Keratinocyte (primary cell): ENCODE measurements at regions not wholly inside any gene's neighbourhood (a gene's known extent, or its start where the extent isn't known, plus 50 kb on each side); places are given as distances from the start of the nearest gene placed in this dataset.

ENCODE experiments used
- DNase-seq: peaks from one replicate; pipeline ENCODE4 v3.0.0-alpha.2; 2011; ENCODE audit warnings: low read depth, missing footprints, low spot score
- FAIRE-seq: peaks from 2 replicates; lab custom pipeline; 2011; peaks lifted over from hg19 to GRCh38; lab: Jason Lieb, UNC
- H2AFZ ChIP-seq: 2 replicates; pipeline ENCODE4 v1.6.0; 2012; ENCODE audit warnings: low read length, control low read depth, inconsistent platforms; ENCODE audit not compliant: control insufficient read depth
- H3K27ac ChIP-seq: 2 replicates; pipeline ENCODE4 v1.5.1; 2011; ENCODE audit warnings: low read length; ENCODE audit not compliant: control insufficient read depth, insufficient read depth
- H3K27me3 ChIP-seq: 3 replicates; pipeline ENCODE4 v1.6.0; 2011; ENCODE audit warnings: low read length; ENCODE audit not compliant: control insufficient read depth, insufficient read depth; ENCODE audit errors: extremely low read depth
- H3K36me3 ChIP-seq, 2 experiments: 2 replicates in 1 of 2; 3 replicates in 1 of 2; pipeline ENCODE4 v1.5.1; 2011; ENCODE audit warnings: low read length in 2 of 2, mild to moderate bottlenecking in 1 of 2; ENCODE audit not compliant: control insufficient read depth in 2 of 2, insufficient read depth in 2 of 2; ENCODE audit errors: extremely low read depth in 1 of 2
- H3K4me1 ChIP-seq: 3 replicates; pipeline ENCODE4 v1.5.1; 2011; ENCODE audit warnings: low read length; ENCODE audit not compliant: control insufficient read depth, insufficient read depth; ENCODE audit errors: extremely low read depth
- H3K4me2 ChIP-seq: 3 replicates; pipeline ENCODE4 v1.6.0; 2011; ENCODE audit warnings: low read depth, low read length; ENCODE audit not compliant: control insufficient read depth, insufficient read depth; ENCODE audit errors: extremely low read depth
- H3K4me3 ChIP-seq, 3 experiments: fragments of 200-600 bp in 1 of 3; sonication (generic) in 1 of 3; 2 replicates in 2 of 3; 3 replicates in 1 of 3; pipeline ENCODE4 v1.5.1; 2011 to 2016; ENCODE audit warnings: low read length in 3 of 3, mild to moderate bottlenecking in 3 of 3, control low read depth in 2 of 3, inconsistent platforms in 1 of 3, low read depth in 1 of 3, mixed read lengths in 1 of 3, mixed run types in 1 of 3, moderate library complexity in 1 of 3; ENCODE audit not compliant: control insufficient read depth in 2 of 3, insufficient read depth in 2 of 3; ENCODE audit errors: extremely low read depth in 1 of 3
- H3K79me2 ChIP-seq: 2 replicates; pipeline ENCODE4 v1.6.0; 2012; ENCODE audit warnings: low read length; ENCODE audit not compliant: control insufficient read depth, insufficient read depth
- H3K9ac ChIP-seq: 3 replicates; pipeline ENCODE4 v1.6.0; 2011; ENCODE audit warnings: low read length; ENCODE audit not compliant: control insufficient read depth, insufficient read depth; ENCODE audit errors: extremely low read depth
- H3K9me1 ChIP-seq: 3 replicates; pipeline ENCODE4 v1.6.0; 2011; ENCODE audit warnings: low read length; ENCODE audit not compliant: control insufficient read depth, insufficient read depth; ENCODE audit errors: extremely low read depth
- H3K9me3 ChIP-seq: 2 replicates; pipeline ENCODE4 v1.5.1; 2012; ENCODE audit warnings: low read depth, low read length; ENCODE audit not compliant: control insufficient read depth
- H4K20me1 ChIP-seq: 3 replicates; pipeline ENCODE4 v1.6.0; 2011; ENCODE audit warnings: low read length; ENCODE audit not compliant: control insufficient read depth, insufficient read depth; ENCODE audit errors: extremely low read depth
- CTCF ChIP-seq, 3 experiments: IDR thresholded peaks in 1 of 3; conservative IDR thresholded peaks in 1 of 3; optimal IDR thresholded peaks in 1 of 3; 2 replicates in 2 of 3; 3 replicates in 1 of 3; pipeline versions ENCODE3 to v1.5.1; 2011; ENCODE audit warnings: low read length in 3 of 3, mild to moderate bottlenecking in 3 of 3, moderate library complexity in 2 of 3, control low read depth in 1 of 3, inconsistent platforms in 1 of 3; ENCODE audit not compliant: insufficient read depth in 2 of 3; ENCODE audit errors: extremely low read depth in 1 of 3
- EZH2 ChIP-seq: IDR thresholded peaks from one replicate; pipeline ENCODE4 v1.6.1; 2012; ENCODE audit warnings: inconsistent platforms, mild to moderate bottlenecking, low read length, moderate library complexity
- dilution Hi-C: fragments of 300-500 bp; cut with MboI; formaldehyde crosslinking; loops from one replicate; pipeline ENCODE4 v1.7.0; 2020; ENCODE audit warnings: low sequenced_read_pairs; ENCODE audit not compliant: extremely low pct_ligation_motif_present

- no peak overlapping the region for H3K4me2 ChIP-seq
- no peak overlapping the region for H3K27ac ChIP-seq
- no peak for TF ChIP-seq EZH2
- TF ChIP-seq CTCF (optimal IDR thresholded peaks at IDR 0.05 in 1 of 3, IDR thresholded peaks at IDR 0.05 in 1 of 3, conservative IDR thresholded peaks at IDR 0.05 in 1 of 3; ENCODE audit: extremely low read depth in 1 of 3, insufficient read depth in 2 of 3, low read length in 3 of 3), result no peak
Measured at GRCh38 chr15:31526916-31527690, 200.5 kb downstream of the KLF13 start.

GRCh38 chr15:31528846-31529245 lies 202.2 kb downstream of the KLF13 start:
- Histone ChIP-seq H2AFZ (no peak overlapping the region), H3K4me3 (no peak overlapping the region), H3K27me3 (peaks cover 9% of the 10 kb centered on the region), H3K9me1 (no peaks in the 10 kb centered on the region), H3K79me2 (no peaks in the 10 kb centered on the region), H3K9ac (no peak overlapping the region), H3K27ac (no peak overlapping the region), H3K4me2 (no peak overlapping the region), H3K9me3 (no peaks in the 10 kb centered on the region), H3K36me3 (no peaks in the 10 kb centered on the region), H4K20me1 (no peaks in the 10 kb centered on the region), H3K4me1 (no peaks in the 10 kb centered on the region)
- TF ChIP-seq CTCF (optimal IDR thresholded peaks at IDR 0.05 in 1 of 3, IDR thresholded peaks at IDR 0.05 in 1 of 3, conservative IDR thresholded peaks at IDR 0.05 in 1 of 3; ENCODE audit: extremely low read depth in 1 of 3, insufficient read depth in 2 of 3, low read length in 3 of 3) (no peak), EZH2 (no peak)
- dilution Hi-C loops, result no loop called here
- DNase-seq (no peak), FAIRE-seq (no peak)

More at GRCh38 chr15:31526916-31527690, 200.5 kb downstream of the KLF13 start:
- dilution Hi-C loops, result no loop called here
- DNase-seq (no peak), FAIRE-seq (no peak)
- H4K20me1 ChIP-seq, result no peaks in the 10 kb centered on the region
- no peaks in the 10 kb centered on the region for H3K36me3 ChIP-seq
- no peak overlapping the region for H3K4me3 ChIP-seq
- H3K27me3 ChIP-seq, result peaks cover 9% of the 10 kb centered on the region
- H2AFZ ChIP-seq, result no peak overlapping the region
- H3K9ac ChIP-seq, result no peak overlapping the region
- H3K9me3 ChIP-seq, result no peaks in the 10 kb centered on the region
- H3K9me1 ChIP-seq, result no peaks in the 10 kb centered on the region
- no peaks in the 10 kb centered on the region for H3K4me1 ChIP-seq
- no peaks in the 10 kb centered on the region for H3K79me2 ChIP-seq
